ENCODE measurements at regions not wholly inside any gene's neighbourhood (a gene's known extent, or its start where the extent isn't known, plus 50 kb on each side); places are given as distances from the start of the nearest gene placed in this dataset.

GRCh38 chr18:54714851-54715250, 113.4 kb upstream of the RAB27B start:
- no CpG with 5 or more reads among the region's 1 CpG for WGBS (ENCODE audit: extremely low coverage, insufficient coverage, insufficient read length)
- Histone ChIP-seq H3K4me3 (ENCODE audit: low read depth, low read length) (no peak overlapping the region), H3K9me3 (ENCODE audit: insufficient read depth, low read depth, low read length) (no peaks in the 10 kb centered on the region), H2AK5ac (ENCODE audit: low read length) (no peak overlapping the region), H4K12ac (ENCODE audit: low read depth, low read length) (no peak overlapping the region), H3K27me3 (ENCODE audit: insufficient read depth, low read length) (no peaks in the 10 kb centered on the region), H2BK12ac (ENCODE audit: low read length) (no peak overlapping the region), H3K9ac (ENCODE audit: low read length) (no peak overlapping the region), H2AFZ (ENCODE audit: insufficient read depth, low read length, poor library complexity) (no peak overlapping the region), H2BK5ac (ENCODE audit: low read depth, low read length, poor library complexity) (no peak overlapping the region), H3K79me1 (ENCODE audit: low read length) (no peaks in the 10 kb centered on the region), H3K4me1 (ENCODE audit: control insufficient read depth in 1 of 2, insufficient read depth in 2 of 2, low read length in 2 of 2) (no peaks in the 10 kb centered on the region), H4K8ac (ENCODE audit: low read depth, low read length) (no peak overlapping the region), H3K4me2 (ENCODE audit: low read length) (no peak overlapping the region), H4K91ac (ENCODE audit: low read depth, low read length) (no peak overlapping the region), H3K79me2 (ENCODE audit: control insufficient read depth, insufficient read depth, low read length, poor library complexity) (no peaks in the 10 kb centered on the region), H3K27ac (ENCODE audit: low read depth, low read length) (no peak overlapping the region), H2BK120ac (ENCODE audit: insufficient read depth, low read length, poor library complexity) (no peak overlapping the region), H3K23ac (ENCODE audit: low read length) (no peak overlapping the region), H3K18ac (ENCODE audit: low read length) (no peak overlapping the region), H3K14ac (ENCODE audit: low read length) (no peak overlapping the region), H3K4ac (ENCODE audit: low read depth, low read length) (no peak overlapping the region), H3K36me3 (ENCODE audit: control insufficient read depth in 1 of 2, insufficient read depth in 2 of 2, low read length in 2 of 2) (no peaks in the 10 kb centered on the region)
- DNase-seq: no peak

- DNase-seq: no peak
- H2AFZ ChIP-seq (ENCODE audit: insufficient read depth, low read length, poor library complexity): no peak overlapping the region
- H4K91ac ChIP-seq (ENCODE audit: low read depth, low read length): no peak overlapping the region
- no peak overlapping the region for H3K23ac ChIP-seq (ENCODE audit: low read length)
- H3K4me1 ChIP-seq (ENCODE audit: control insufficient read depth in 1 of 2, insufficient read depth in 2 of 2, low read length in 2 of 2): no peaks in the 10 kb centered on the region
- H2BK120ac ChIP-seq (ENCODE audit: insufficient read depth, low read length, poor library complexity): no peak overlapping the region
- no peaks in the 10 kb centered on the region for H3K79me2 ChIP-seq (ENCODE audit: control insufficient read depth, insufficient read depth, low read length, poor library complexity)
- H3K9ac ChIP-seq (ENCODE audit: low read length): no peak overlapping the region
- H3K14ac ChIP-seq (ENCODE audit: low read length): no peak overlapping the region
- H3K36me3 ChIP-seq (ENCODE audit: control insufficient read depth in 1 of 2, insufficient read depth in 2 of 2, low read length in 2 of 2): no peaks in the 10 kb centered on the region
- WGBS (ENCODE audit: extremely low coverage, insufficient coverage, insufficient read length): no CpG with 5 or more reads among the region's 2 CpGs
- H3K18ac ChIP-seq (ENCODE audit: low read length): no peak overlapping the region
- no peak overlapping the region for H2BK12ac ChIP-seq (ENCODE audit: low read length)
- H3K79me1 ChIP-seq (ENCODE audit: low read length): no peaks in the 10 kb centered on the region
- no peak overlapping the region for H3K27ac ChIP-seq (ENCODE audit: low read depth, low read length)
- H3K4me3 ChIP-seq (ENCODE audit: low read depth, low read length): no peak overlapping the region
- H3K4me2 ChIP-seq (ENCODE audit: low read length): no peak overlapping the region
- no peaks in the 10 kb centered on the region for H3K9me3 ChIP-seq (ENCODE audit: insufficient read depth, low read depth, low read length)
- H2BK5ac ChIP-seq (ENCODE audit: low read depth, low read length, poor library complexity): no peak overlapping the region
- no peak overlapping the region for H3K4ac ChIP-seq (ENCODE audit: low read depth, low read length)
- no peak overlapping the region for H4K8ac ChIP-seq (ENCODE audit: low read depth, low read length)
- H3K27me3 ChIP-seq (ENCODE audit: insufficient read depth, low read length): no peaks in the 10 kb centered on the region
- no peak overlapping the region for H2AK5ac ChIP-seq (ENCODE audit: low read length)
- H4K12ac ChIP-seq (ENCODE audit: low read depth, low read length): no peak overlapping the region
These were observed 111.7 kb upstream of the RAB27B start for GRCh38 chr18:54716586-54716985.

GRCh38 chr18:54717673-54718407, 110.4 kb upstream of the RAB27B start:
- Histone ChIP-seq H3K79me2 (ENCODE audit: control insufficient read depth, insufficient read depth, low read length, poor library complexity) (no peaks in the 10 kb centered on the region), H2BK5ac (ENCODE audit: low read depth, low read length, poor library complexity) (no peak overlapping the region), H2BK120ac (ENCODE audit: insufficient read depth, low read length, poor library complexity) (no peak overlapping the region), H3K79me1 (ENCODE audit: low read length) (no peaks in the 10 kb centered on the region), H4K8ac (ENCODE audit: low read depth, low read length) (no peak overlapping the region), H2BK12ac (ENCODE audit: low read length) (no peak overlapping the region), H2AK5ac (ENCODE audit: low read length) (no peak overlapping the region), H3K27ac (ENCODE audit: low read depth, low read length) (no peak overlapping the region), H3K4me2 (ENCODE audit: low read length) (no peak overlapping the region), H3K4ac (ENCODE audit: low read depth, low read length) (no peak overlapping the region), H3K27me3 (ENCODE audit: insufficient read depth, low read length) (no peaks in the 10 kb centered on the region), H3K9me3 (ENCODE audit: insufficient read depth, low read depth, low read length) (no peaks in the 10 kb centered on the region), H3K9ac (ENCODE audit: low read length) (no peak overlapping the region), H4K91ac (ENCODE audit: low read depth, low read length) (no peak overlapping the region), H4K12ac (ENCODE audit: low read depth, low read length) (no peak overlapping the region), H3K4me1 (ENCODE audit: control insufficient read depth in 1 of 2, insufficient read depth in 2 of 2, low read length in 2 of 2) (no peaks in the 10 kb centered on the region), H3K18ac (ENCODE audit: low read length) (no peak overlapping the region), H3K4me3 (ENCODE audit: low read depth, low read length) (no peak overlapping the region), H3K23ac (ENCODE audit: low read length) (no peak overlapping the region), H3K14ac (ENCODE audit: low read length) (no peak overlapping the region), H2AFZ (ENCODE audit: insufficient read depth, low read length, poor library complexity) (no peak overlapping the region), H3K36me3 (ENCODE audit: control insufficient read depth in 1 of 2, insufficient read depth in 2 of 2, low read length in 2 of 2) (no peaks in the 10 kb centered on the region)
- no CpG with 5 or more reads among the region's 14 CpGs for WGBS (ENCODE audit: extremely low coverage, insufficient coverage, insufficient read length)
- no peak for DNase-seq

GRCh38 chr18:54718408-54718773, 109.9 kb upstream of the RAB27B start:
- no peak overlapping the region for H4K91ac ChIP-seq (ENCODE audit: low read depth, low read length)
- no peak overlapping the region for H3K18ac ChIP-seq (ENCODE audit: low read length)
- no peak overlapping the region for H3K9ac ChIP-seq (ENCODE audit: low read length)
- H4K12ac ChIP-seq (ENCODE audit: low read depth, low read length): no peak overlapping the region
- H2AFZ ChIP-seq (ENCODE audit: insufficient read depth, low read length, poor library complexity): no peak overlapping the region
- no peaks in the 10 kb centered on the region for H3K79me2 ChIP-seq (ENCODE audit: control insufficient read depth, insufficient read depth, low read length, poor library complexity)
- no peaks in the 10 kb centered on the region for H3K4me1 ChIP-seq (ENCODE audit: control insufficient read depth in 1 of 2, insufficient read depth in 2 of 2, low read length in 2 of 2)
- no peak overlapping the region for H2BK120ac ChIP-seq (ENCODE audit: insufficient read depth, low read length, poor library complexity)
- no peak for DNase-seq
- H3K14ac ChIP-seq (ENCODE audit: low read length): no peak overlapping the region
- H3K27me3 ChIP-seq (ENCODE audit: insufficient read depth, low read length): no peaks in the 10 kb centered on the region
- H3K27ac ChIP-seq (ENCODE audit: low read depth, low read length): no peak overlapping the region
- no peak overlapping the region for H2BK12ac ChIP-seq (ENCODE audit: low read length)
- H3K4me2 ChIP-seq (ENCODE audit: low read length): no peak overlapping the region
- no peak overlapping the region for H3K23ac ChIP-seq (ENCODE audit: low read length)
- H3K9me3 ChIP-seq (ENCODE audit: insufficient read depth, low read depth, low read length): no peaks in the 10 kb centered on the region
- no peak overlapping the region for H3K4me3 ChIP-seq (ENCODE audit: low read depth, low read length)
- no CpG with 5 or more reads among the region's 1 CpG for WGBS (ENCODE audit: extremely low coverage, insufficient coverage, insufficient read length)
- no peaks in the 10 kb centered on the region for H3K79me1 ChIP-seq (ENCODE audit: low read length)
- no peaks in the 10 kb centered on the region for H3K36me3 ChIP-seq (ENCODE audit: control insufficient read depth in 1 of 2, insufficient read depth in 2 of 2, low read length in 2 of 2)
- no peak overlapping the region for H4K8ac ChIP-seq (ENCODE audit: low read depth, low read length)
- H3K4ac ChIP-seq (ENCODE audit: low read depth, low read length): no peak overlapping the region
- no peak overlapping the region for H2AK5ac ChIP-seq (ENCODE audit: low read length)
- no peak overlapping the region for H2BK5ac ChIP-seq (ENCODE audit: low read depth, low read length, poor library complexity)
